ENCODE measurements at regions not wholly inside any gene's neighbourhood (a gene's known extent, or its start where the extent isn't known, plus 50 kb on each side); places are given as distances from the start of the nearest gene placed in this dataset.

- TF ChIP-seq SYNCRIP (IDR thresholded peaks at IDR 0.05; ENCODE audit: insufficient read depth, low read depth, low read length) (no peak), ZNF318 (CRISPR knock-in tag; IDR thresholded peaks at IDR 0.05) (no peak), ETV5 (CRISPR knock-in tag; IDR thresholded peaks at IDR 0.05; ENCODE audit: borderline replicate concordance) (no peak), U2AF2 (IDR thresholded peaks at IDR 0.05; ENCODE audit: low read depth, low read length) (no peak), CREM (IDR thresholded peaks at IDR 0.05) (no peak), CREM (CRISPR knock-in tag; IDR thresholded peaks at IDR 0.05) (no peak), ELK4 (CRISPR knock-in tag; IDR thresholded peaks at IDR 0.05; ENCODE audit: borderline replicate concordance) (no peak), SMAD1 (CRISPR knock-in tag; IDR thresholded peaks at IDR 0.05; ENCODE audit: borderline replicate concordance, low read depth) (no peak)
- TF ChIP-seq, protein P1, sequence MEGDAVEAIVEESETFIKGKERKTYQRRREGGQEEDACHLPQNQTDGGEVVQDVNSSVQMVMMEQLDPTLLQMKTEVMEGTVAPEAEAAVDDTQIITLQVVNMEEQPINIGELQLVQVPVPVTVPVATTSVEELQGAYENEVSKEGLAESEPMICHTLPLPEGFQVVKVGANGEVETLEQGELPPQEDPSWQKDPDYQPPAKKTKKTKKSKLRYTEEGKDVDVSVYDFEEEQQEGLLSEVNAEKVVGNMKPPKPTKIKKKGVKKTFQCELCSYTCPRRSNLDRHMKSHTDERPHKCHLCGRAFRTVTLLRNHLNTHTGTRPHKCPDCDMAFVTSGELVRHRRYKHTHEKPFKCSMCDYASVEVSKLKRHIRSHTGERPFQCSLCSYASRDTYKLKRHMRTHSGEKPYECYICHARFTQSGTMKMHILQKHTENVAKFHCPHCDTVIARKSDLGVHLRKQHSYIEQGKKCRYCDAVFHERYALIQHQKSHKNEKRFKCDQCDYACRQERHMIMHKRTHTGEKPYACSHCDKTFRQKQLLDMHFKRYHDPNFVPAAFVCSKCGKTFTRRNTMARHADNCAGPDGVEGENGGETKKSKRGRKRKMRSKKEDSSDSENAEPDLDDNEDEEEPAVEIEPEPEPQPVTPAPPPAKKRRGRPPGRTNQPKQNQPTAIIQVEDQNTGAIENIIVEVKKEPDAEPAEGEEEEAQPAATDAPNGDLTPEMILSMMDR (CRISPR knock-in tag; IDR thresholded peaks at IDR 0.05), result no peak
- TF ChIP-seq, protein P2, sequence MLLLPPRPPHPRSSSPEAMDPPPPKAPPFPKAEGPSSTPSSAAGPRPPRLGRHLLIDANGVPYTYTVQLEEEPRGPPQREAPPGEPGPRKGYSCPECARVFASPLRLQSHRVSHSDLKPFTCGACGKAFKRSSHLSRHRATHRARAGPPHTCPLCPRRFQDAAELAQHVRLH (CRISPR knock-in tag; IDR thresholded peaks at IDR 0.05; ENCODE audit: borderline replicate concordance, low read depth), result no peak
These were observed 177.6 kb upstream of the MTNR1B start for GRCh38 chr11:92791886-92792285.
